ENCODE measurements at regions not wholly inside any gene's neighbourhood (a gene's known extent, or its start where the extent isn't known, plus 50 kb on each side); places are given as distances from the start of the nearest gene placed in this dataset.
"Not testable (repeated sequence)": the region's sequence is repeated elsewhere in the genome, so short reads cannot be mapped to it uniquely, and the experiment has no call there.

DNA sequence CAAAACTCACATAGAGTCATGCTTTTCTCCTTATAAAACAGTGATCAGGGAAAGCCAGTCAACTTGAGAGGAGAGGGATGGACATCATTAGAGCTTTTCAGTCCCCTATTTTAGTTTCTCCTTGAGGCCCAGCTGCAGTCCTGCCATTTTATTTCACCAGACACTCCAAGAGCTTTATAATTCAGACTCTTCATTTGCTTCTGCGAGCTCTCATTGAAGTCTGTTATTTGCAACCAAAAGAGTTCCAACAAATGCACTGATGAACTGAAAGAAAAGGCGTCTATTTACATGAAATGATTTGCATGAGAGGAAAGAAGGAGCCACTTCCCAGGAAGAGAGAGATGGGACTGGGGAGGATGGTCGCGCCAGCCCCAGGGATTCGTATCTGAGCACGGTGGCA is 86.8 kb downstream of the NDUFA12 start:
- DNase-seq (ENCODE audit: low spot score), result no peak

GRCh38 chr12:94909663-94910062 is 93.8 kb downstream of the NDUFA12 start:
- DNase-seq (ENCODE audit: low spot score), result no peak

GRCh38 chr12:94905749-94906148 is 97.7 kb downstream of the NDUFA12 start:
- DNase-seq (ENCODE audit: low spot score), result not testable (repeated sequence)

- no peak for DNase-seq (ENCODE audit: low spot score)
Measured at GRCh38 chr12:94900496-94900895, 103.0 kb downstream of the NDUFA12 start.

GRCh38 chr12:94898388-94898787 is 105.1 kb downstream of the NDUFA12 start:
- no peak for DNase-seq (ENCODE audit: low spot score)

GRCh38 chr12:94892544-94893267 is 110.8 kb downstream of the NDUFA12 start:
- no peak for DNase-seq (ENCODE audit: low spot score)

DNA sequence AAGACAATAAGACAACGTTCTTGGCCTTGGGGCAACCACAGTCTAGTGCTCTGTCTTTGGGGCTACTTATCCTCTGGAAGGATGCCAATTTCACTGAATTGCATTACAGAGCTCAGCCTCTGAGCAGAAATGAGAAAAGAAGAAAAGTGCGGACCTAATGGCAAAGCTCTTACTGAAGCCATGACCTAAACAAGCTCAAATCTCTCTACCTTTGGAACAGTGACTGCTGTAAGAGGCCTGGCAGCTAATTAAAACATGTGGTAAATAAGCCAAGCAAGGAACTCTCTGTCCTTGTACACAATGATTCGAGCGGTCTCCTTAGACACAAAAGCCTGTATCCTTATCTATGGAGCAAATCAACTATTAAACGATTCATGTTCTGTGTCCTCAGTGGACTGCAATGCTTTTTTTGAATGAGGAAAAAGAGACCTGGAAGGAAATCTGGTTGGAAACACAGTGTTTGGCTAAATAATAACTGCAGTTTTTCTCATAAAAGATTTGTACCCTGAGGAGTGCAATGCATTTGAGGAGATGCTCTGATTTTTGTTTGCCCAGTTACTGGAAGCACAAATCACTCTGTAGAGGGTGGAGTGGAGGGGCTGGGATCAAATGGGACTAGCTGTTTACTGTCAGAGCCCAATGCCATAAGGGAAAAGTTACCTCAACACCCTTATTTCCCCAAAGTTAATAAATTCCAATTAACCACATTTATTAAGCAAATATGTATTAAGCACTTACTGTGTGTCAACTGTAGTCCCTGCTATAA is 113.9 kb downstream of the NDUFA12 start:
- DNase-seq (ENCODE audit: low spot score), result no peak

DNA sequence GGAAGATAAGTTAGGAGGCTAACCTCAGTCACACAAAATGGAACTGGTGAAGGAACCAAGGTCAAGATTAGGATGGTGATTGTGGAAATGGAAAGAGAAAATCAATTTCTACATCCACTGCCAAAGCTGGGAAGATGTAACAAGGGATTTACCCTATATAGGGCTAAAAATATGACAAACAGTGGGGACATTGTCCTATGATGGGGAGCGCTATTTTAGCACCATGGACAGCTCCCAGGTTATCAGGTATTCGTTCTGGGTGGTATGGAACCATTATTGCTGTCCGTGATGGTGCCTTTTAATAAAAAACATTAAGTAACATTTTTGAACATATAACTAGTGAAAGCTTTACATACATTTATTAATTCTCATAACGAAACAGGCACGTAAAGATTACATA is 124.0 kb downstream of the NDUFA12 start:
- no peak for DNase-seq (ENCODE audit: low spot score)

- DNase-seq (ENCODE audit: low spot score), result no peak
Measured at GRCh38 chr12:94875525-94875924, 128.0 kb downstream of the NDUFA12 start.

GRCh38 chr12:94874518-94875302 is 128.8 kb downstream of the NDUFA12 start:
- DNase-seq (ENCODE audit: low spot score), result no peak

- DNase-seq (ENCODE audit: low spot score), result no peak
Measured at GRCh38 chr12:94873734-94874517, 129.6 kb downstream of the NDUFA12 start.

GRCh38 chr12:94872971-94873733 is 130.3 kb downstream of the NDUFA12 start:
- peak; percentile 74 for DNase-seq (ENCODE audit: low spot score)

- DNase-seq (ENCODE audit: low spot score), result no peak
Measured at GRCh38 chr12:94872671-94872970, 130.9 kb downstream of the NDUFA12 start.

DNA sequence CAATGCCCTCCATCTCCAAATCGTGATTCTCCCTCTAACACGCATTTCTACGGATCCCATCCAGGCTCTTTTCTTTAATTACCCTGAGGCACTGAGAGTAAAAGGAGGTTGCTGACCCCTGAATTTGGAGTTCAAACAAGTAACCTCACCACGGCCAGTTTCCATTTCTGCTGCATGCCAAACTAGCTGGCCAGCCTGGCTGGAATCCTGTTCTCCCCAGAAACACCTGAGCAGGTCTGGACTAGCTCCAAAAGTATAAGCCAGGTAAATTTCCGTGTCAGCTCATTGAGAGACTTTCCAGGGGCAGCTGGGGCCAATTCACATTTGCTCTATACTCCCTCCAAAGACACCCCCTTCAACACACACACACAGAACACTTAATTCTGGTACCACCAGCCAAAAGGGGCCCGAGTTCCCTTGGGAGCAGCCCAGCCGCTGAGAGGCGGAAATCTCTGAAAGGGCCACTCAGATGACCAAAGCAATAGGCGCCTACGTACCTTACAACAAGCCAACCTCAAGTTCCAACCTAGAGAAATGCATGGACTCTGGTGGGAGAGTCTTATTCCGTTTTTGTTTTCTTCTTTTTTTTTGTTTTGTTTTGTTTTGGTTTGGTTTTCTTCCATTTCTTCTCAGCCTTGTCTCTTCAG is 131.4 kb downstream of the NDUFA12 start:
- no peak for DNase-seq (ENCODE audit: low spot score)

- no peak for DNase-seq (ENCODE audit: low spot score)
Measured at GRCh38 chr12:94870511-94870910, 133.0 kb downstream of the NDUFA12 start.

DNA sequence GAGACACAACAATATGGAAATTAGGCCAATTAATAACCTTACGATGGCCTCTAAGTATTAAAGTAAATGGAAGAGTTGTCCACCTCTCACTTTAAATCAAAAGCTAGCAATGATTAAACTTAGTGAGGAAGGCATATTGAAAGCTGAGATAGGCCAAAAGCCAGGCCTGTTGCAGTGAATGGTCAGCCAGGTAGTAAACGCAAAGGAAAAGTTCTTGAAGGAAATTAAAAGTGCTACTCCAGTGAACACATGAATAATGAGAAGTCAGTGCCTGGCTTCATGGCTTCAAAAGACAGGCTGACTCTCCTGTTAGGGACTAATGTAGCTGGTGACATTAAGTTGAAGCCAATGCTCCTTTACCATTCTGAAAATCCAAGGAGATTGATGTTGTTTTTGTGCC is 135.3 kb downstream of the NDUFA12 start:
- no peak for DNase-seq (ENCODE audit: low spot score)

DNA sequence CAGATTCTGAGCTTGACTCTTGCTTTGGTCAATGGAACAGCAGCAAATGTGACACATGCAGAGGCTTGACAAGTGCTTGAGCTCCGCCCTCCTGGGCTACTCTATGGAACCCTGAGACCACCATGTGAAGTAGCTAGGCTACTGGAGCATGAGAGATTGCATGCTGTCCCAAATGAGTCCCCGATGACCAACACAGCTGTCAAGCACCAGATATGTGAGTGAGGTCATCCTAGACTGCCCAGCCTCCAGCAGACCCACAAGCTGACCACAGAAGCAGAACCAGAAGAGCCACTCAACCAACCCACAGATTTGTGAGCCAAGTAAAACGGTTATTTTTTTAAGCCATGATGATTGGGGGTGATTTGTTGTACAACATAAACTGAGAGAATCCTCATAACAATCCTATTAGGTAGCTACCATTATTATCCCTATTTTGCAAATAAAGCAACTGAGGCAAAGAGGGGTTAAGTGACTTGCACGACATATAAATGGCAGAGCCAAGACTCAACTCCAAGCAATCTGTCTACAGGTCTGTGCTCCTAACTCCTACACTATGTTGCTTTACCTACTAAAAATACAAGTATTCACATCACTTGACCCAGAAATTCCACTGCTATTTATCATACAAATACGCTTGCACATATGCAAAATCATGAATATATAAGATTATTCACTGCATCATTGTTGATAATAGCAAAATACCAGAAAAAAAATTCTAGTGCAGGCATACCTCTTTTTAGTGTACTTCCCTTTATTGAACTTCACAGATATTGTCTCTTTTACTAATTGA is 136.2 kb downstream of the NDUFA12 start:
- DNase-seq (ENCODE audit: low spot score), result no peak

GRCh38 chr12:94864987-94865386 is 138.5 kb downstream of the NDUFA12 start:
- no peak for DNase-seq (ENCODE audit: low spot score)

DNA sequence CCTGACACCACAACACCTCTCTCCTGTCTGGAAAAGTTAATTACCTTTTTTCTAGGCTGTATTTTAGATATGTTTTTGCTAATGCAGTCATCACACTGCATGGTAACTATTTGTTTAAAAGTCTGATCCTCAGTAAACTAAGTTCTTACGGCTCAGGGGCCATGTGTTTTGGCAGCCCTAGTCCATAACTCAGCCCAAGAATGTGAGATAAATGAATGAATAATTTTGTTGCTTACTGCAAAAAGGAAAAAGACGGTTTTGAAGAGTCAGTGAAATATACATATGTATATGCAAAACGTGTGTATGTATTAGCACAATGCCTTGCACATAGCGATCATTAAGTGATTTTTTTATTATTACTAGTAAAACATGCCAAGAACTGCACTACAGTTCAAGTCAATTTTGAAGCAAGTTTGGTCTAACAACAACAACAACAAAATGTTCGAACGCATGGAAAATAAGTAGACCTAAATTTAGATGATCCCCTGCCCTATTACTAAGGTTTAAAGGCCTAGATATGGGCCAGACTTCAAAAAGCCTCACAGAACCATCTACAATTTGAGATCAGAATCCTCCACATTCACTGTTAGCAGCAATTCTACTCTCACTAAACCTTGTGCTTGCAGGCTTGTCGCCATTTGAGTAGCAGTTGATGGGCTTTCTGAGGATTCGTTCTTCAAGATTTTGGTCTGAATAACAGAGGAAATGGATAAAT is 140.0 kb downstream of the NDUFA12 start:
- DNase-seq (ENCODE audit: low spot score), result no peak

Data from ecto neural progenitor cell (in vitro differentiated cells).